GM12874 (cell line): ENCODE measurements at regions not wholly inside any gene's neighbourhood (a gene's known extent, or its start where the extent isn't known, plus 50 kb on each side); places are given as distances from the start of the nearest gene placed in this dataset.

Experiments
- TF ChIP-seq, protein P1 (sequence below): IDR thresholded peaks from 2 replicates; pipeline ENCODE4 v1.5.1; 2011; ENCODE audit warnings: low read depth, mild to moderate bottlenecking, control low read depth, low read length, moderate library complexity; ENCODE audit not compliant: insufficient read depth

DNA sequence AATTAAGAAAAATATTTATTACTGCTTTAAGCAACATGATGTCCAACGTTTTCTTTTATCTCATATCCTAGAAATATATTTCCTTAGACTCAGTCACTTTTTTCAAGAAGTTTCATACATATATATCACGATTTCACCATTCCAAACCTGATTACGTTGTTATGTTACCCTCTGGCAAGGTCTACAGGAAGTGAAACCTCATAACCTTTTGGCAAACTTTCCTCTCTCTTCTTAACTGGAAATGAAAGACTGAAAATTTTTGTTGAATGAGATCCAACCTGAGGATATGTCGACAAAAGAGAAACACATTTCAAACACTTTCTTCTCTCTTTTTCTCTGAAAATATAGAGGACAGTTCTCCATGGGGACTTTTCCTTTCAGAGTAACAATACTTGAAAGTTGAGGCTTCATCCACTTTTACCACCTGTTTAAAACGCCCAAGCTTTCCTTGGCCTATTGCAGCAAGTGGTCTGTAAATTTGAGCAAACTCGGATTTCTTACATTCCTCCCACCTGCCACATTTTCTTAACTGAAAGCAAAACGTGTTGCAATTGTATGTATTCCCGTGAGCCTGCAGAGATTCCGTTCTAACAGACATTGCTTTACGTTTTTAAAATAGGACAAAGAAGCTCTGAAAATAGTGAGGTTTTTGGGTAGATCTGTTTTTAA is 298.1 kb downstream of the CETN3 start:
- TF ChIP-seq, protein P1, sequence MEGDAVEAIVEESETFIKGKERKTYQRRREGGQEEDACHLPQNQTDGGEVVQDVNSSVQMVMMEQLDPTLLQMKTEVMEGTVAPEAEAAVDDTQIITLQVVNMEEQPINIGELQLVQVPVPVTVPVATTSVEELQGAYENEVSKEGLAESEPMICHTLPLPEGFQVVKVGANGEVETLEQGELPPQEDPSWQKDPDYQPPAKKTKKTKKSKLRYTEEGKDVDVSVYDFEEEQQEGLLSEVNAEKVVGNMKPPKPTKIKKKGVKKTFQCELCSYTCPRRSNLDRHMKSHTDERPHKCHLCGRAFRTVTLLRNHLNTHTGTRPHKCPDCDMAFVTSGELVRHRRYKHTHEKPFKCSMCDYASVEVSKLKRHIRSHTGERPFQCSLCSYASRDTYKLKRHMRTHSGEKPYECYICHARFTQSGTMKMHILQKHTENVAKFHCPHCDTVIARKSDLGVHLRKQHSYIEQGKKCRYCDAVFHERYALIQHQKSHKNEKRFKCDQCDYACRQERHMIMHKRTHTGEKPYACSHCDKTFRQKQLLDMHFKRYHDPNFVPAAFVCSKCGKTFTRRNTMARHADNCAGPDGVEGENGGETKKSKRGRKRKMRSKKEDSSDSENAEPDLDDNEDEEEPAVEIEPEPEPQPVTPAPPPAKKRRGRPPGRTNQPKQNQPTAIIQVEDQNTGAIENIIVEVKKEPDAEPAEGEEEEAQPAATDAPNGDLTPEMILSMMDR: no peak

DNA sequence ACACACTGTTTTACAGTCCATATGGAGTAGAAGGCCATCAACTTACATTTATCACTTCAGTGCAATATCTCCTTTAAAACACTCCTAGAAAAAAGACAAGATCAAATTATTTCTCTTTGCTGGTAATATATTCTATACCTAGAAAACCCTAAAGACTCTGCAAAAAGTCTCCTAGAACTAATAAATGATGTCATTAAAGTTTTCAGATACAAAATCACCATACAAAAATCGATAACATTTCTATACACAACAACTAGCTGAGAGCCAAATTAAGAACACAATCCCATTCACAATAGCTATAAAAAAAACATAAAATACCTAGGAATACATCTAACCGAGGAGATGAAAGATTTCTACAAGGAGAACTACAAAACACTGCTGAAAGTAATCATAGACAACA is 300.3 kb downstream of the CETN3 start:
- TF ChIP-seq, protein P1: no peak

DNA sequence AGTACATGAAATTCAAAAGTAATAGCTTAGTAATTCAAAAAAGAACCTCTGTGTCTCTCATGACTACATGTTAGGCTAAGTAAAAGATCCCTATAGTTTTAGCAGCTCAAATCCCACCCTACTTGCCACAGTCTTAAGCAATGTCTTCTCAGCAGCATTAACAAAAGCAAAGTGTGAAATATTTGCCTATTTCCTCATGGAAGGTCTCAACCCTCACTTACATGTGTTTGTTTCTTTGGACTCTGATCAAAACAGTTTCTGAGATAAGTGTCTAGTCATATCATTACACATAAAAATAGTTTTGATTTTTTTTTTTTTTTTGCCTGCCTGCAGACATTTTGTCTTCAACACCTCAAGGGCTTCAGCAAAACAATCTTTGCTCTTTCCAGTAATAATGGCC is 310.5 kb downstream of the CETN3 start:
- TF ChIP-seq, protein P1: no peak

DNA sequence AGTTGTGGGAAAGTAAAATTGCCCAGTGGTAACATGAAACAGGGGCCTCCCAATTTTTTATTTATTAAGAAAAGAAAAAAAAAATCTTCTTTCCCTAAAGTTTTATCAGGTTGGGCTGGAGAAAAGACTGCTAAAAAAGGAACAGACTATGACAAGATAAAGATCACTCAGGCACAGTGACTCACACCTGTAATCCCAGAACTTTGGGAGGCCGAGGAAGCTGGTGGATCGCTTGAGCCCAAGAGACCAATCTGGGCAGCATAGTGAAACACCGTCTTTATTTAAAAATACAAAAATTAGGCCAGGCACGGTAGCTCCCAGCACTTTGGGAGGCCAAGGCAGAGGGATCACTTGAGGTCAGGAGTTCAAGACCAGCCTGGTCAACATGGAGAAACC is 312.5 kb downstream of the CETN3 start:
- TF ChIP-seq, protein P1: no peak

DNA sequence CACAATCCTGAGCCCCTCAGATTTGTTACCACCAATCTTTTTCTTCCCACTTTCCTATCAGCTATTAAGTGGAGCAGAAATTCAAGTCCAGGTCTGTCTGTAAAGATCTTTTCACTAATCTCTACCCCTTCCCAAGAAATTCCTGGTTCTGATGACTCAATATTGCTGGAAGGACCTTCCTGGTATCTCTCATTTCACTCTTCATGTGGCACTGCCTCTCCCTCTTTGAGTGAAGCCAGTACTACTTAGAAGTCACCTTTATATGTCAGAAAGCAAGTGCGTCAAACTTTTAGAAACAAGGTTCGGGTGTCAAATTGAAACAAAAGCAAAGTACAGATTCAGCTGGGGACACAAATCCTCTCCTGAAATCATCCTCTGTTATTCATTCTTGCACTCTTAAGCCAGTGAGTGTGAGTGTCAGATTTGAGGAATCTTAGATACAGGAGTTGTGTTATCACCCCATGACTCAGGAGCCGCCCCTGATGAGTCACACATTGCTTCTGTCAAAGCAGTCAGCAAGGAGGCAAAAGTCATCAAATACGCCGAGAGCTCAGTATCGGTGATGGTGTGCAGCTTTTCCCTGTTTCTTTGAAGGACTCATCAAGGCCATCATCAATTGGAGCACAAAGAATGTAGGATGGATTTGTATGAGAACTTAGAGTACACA is 313.0 kb downstream of the CETN3 start:
- TF ChIP-seq, protein P1: no peak

DNA sequence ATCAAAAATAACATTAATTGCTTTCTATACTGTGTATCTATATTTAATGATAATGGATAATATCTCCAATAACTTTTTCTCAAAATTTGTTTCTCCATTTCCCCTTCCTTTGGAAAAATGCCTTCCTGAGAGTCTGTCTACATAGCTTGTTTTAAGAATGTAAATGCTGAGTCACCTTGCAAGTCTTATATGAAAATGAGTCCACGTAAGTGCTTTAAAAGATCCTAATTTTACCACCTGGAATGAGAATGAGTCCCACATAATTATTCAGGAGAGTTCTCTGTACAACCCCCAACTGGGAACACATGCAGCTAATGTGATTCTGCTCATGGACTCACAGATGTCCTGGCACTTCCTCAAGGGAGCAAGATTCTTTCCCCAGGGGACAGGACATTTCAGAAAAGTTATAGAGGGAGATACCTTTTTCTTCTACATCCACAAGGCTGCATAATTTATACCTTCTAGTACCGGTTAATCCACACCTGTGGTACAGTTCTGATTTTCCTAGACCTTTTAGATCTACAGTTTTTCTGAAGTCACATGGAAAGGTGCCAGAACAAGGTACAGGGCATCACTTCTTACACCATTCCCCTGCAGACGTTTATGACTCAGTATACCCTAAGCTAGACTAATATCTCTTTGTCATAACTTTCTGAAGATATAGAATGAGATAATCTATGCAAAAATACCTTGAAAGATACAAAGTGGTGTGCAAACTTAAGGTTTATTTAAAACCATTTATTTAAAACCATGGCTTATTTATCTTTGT is 314.1 kb downstream of the CETN3 start:
- TF ChIP-seq, protein P1: no peak

DNA sequence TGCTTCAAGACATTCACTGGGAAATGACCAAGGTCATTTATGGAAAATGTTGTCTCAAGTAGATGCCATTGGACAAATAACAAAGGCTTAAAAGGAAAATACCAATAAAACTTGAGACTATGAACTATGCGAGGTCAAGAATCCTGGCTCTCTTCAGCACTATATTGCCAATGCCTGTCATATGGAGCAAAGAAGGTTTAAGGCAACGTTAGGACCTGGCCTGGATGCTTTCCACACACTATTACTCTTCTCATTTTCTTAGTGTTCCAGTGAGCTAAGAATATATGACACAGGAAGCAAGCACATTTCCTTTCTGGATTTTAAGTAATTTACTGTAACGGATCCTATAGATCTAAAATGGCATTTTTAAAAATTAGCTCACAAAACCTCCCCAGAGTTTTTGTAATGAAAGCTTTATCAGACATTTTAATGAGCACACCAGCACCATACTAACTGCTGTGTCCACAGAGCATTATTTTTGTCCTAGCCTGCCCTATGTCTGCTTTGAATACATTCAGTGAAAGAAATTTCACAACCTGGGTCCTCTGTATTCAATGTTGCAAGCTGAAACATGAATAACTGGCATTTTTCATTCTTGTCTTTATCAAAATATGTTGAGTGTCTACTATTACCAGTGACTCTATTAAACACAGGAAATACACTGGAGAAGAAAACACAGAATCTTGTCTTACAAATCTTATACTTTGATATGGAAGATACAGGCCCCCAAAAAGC is 315.6 kb downstream of the CETN3 start:
- TF ChIP-seq, protein P1: no peak
